ENCODE measurements at regions not wholly inside any gene's neighbourhood (a gene's known extent, or its start where the extent isn't known, plus 50 kb on each side); places are given as distances from the start of the nearest gene placed in this dataset.

DNA sequence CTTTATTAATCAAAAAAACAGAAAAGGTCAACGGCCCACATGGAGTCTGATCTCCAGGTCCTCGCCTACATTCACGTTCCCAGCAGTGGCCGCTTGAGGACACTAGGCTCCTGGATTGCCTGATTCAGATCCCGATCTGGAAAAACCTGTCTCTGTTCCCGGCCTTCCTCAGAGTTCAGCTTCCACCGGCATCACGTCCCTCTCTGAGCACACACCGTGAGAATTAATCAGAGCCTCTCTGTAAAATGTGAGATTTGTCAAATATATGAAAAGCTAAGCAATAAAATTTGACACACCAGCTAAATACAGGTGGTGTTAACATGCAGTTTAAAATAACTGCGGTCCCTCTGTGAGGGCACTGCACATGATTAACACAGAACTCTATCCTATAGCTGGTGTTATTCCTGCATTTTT, 122.8 kb upstream of the COL21A1 start (continued):
- TF ChIP-seq, protein P1, sequence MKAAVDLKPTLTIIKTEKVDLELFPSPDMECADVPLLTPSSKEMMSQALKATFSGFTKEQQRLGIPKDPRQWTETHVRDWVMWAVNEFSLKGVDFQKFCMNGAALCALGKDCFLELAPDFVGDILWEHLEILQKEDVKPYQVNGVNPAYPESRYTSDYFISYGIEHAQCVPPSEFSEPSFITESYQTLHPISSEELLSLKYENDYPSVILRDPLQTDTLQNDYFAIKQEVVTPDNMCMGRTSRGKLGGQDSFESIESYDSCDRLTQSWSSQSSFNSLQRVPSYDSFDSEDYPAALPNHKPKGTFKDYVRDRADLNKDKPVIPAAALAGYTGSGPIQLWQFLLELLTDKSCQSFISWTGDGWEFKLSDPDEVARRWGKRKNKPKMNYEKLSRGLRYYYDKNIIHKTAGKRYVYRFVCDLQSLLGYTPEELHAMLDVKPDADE (CRISPR knock-in tag; IDR thresholded peaks at IDR 0.05) = no peak
- TF ChIP-seq DMAP1 (CRISPR knock-in tag; IDR thresholded peaks at IDR 0.05) (no peak), ZNF776 (CRISPR knock-in tag; IDR thresholded peaks at IDR 0.05) (no peak), REPIN1 (CRISPR knock-in tag; IDR thresholded peaks at IDR 0.05; ENCODE audit: borderline replicate concordance, low read depth) (no peak), ZNF652 (CRISPR knock-in tag; IDR thresholded peaks at IDR 0.05; ENCODE audit: borderline replicate concordance, low read depth) (no peak; the same call in 1 of the 2 replicates), JUND (CRISPR knock-in tag; IDR thresholded peaks at IDR 0.05) (no peak), NFKBIZ (CRISPR knock-in tag; IDR thresholded peaks at IDR 0.05) (0 out of 2 replicates have a peak, but pooled peaks have one; percentile 59), SP140L (CRISPR knock-in tag; IDR thresholded peaks at IDR 0.05; ENCODE audit: borderline replicate concordance) (peak; percentile 82; the same call in 1 of the 2 replicates), ZNF362 (CRISPR knock-in tag; IDR thresholded peaks at IDR 0.05; ENCODE audit: borderline replicate concordance) (no peak), MXD3 (CRISPR knock-in tag; IDR thresholded peaks at IDR 0.05) (no peak), ZBTB7B (CRISPR knock-in tag; IDR thresholded peaks at IDR 0.05) (no peak), ZNF7 (CRISPR knock-in tag; IDR thresholded peaks at IDR 0.05) (no peak), ELF3 (CRISPR knock-in tag; IDR thresholded peaks at IDR 0.05) (peak; percentile 58; the same call in 1 of the 2 replicates), NFKB2 (CRISPR knock-in tag; IDR thresholded peaks at IDR 0.05; ENCODE audit: borderline replicate concordance) (no peak), ZBTB21 (CRISPR knock-in tag; IDR thresholded peaks at IDR 0.05) (no peak; the same call in 1 of the 2 replicates), ZMYM2 (CRISPR knock-in tag; IDR thresholded peaks at IDR 0.05) (no peak), ZNF598 (CRISPR knock-in tag; IDR thresholded peaks at IDR 0.05; ENCODE audit: borderline replicate concordance) (no peak), SMARCC2 (IDR thresholded peaks at IDR 0.05) (no peak), TCF12 (IDR thresholded peaks at IDR 0.05) (no peak), TCF12 (CRISPR knock-in tag; IDR thresholded peaks at IDR 0.05) (no peak), ZBTB7A (CRISPR knock-in tag; IDR thresholded peaks at IDR 0.05) (no peak)
- TF ChIP-seq, protein P2, sequence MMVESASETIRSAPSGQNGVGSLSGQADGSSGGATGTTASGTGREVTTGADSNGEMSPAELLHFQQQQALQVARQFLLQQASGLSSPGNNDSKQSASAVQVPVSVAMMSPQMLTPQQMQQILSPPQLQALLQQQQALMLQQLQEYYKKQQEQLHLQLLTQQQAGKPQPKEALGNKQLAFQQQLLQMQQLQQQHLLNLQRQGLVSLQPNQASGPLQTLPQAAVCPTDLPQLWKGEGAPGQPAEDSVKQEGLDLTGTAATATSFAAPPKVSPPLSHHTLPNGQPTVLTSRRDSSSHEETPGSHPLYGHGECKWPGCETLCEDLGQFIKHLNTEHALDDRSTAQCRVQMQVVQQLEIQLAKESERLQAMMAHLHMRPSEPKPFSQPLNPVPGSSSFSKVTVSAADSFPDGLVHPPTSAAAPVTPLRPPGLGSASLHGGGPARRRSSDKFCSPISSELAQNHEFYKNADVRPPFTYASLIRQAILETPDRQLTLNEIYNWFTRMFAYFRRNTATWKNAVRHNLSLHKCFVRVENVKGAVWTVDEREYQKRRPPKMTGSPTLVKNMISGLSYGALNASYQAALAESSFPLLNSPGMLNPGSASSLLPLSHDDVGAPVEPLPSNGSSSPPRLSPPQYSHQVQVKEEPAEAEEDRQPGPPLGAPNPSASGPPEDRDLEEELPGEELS (CRISPR knock-in tag; IDR thresholded peaks at IDR 0.05) = 0 out of 2 replicates have a peak, but pooled peaks have one; percentile 23
- TF ChIP-seq, protein P3, sequence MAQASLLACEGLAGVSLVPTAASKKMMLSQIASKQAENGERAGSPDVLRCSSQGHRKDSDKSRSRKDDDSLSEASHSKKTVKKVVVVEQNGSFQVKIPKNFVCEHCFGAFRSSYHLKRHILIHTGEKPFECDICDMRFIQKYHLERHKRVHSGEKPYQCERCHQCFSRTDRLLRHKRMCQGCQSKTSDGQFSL (CRISPR knock-in tag; IDR thresholded peaks at IDR 0.05) = no peak
- TF ChIP-seq, protein P4, sequence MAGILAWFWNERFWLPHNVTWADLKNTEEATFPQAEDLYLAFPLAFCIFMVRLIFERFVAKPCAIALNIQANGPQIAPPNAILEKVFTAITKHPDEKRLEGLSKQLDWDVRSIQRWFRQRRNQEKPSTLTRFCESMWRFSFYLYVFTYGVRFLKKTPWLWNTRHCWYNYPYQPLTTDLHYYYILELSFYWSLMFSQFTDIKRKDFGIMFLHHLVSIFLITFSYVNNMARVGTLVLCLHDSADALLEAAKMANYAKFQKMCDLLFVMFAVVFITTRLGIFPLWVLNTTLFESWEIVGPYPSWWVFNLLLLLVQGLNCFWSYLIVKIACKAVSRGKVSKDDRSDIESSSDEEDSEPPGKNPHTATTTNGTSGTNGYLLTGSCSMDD (CRISPR knock-in tag; IDR thresholded peaks at IDR 0.05) = no peak
- TF ChIP-seq, protein P5, sequence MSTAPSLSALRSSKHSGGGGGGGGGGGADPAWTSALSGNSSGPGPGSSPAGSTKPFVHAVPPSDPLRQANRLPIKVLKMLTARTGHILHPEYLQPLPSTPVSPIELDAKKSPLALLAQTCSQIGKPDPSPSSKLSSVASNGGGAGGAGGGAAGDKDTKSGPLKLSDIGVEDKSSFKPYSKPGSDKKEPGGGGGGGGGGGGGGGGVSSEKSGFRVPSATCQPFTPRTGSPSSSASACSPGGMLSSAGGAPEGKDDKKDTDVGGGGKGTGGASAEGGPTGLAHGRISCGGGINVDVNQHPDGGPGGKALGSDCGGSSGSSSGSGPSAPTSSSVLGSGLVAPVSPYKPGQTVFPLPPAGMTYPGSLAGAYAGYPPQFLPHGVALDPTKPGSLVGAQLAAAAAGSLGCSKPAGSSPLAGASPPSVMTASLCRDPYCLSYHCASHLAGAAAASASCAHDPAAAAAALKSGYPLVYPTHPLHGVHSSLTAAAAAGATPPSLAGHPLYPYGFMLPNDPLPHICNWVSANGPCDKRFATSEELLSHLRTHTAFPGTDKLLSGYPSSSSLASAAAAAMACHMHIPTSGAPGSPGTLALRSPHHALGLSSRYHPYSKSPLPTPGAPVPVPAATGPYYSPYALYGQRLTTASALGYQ (CRISPR knock-in tag; IDR thresholded peaks at IDR 0.05) = 0 out of 2 replicates have a peak, but pooled peaks have one; percentile 28

All from HepG2 (cell line).